Right atrium auricular region (tissue), 2 donors: ENCODE measurements at regions not wholly inside any gene's neighbourhood (a gene's known extent, or its start where the extent isn't known, plus 50 kb on each side); places are given as distances from the start of the nearest gene placed in this dataset.

Experiments used
- DNase-seq: peaks from one replicate; pipeline ENCODE4 v3.0.0-alpha.2; 2019; ENCODE audit warnings: low spot score
- H3K27ac ChIP-seq, 2 donors: fragments of 200-600 bp; sonication (generic); 1 replicate in 1 of 2; 2 replicates in 1 of 2; pipeline ENCODE4 v1.5.1; 2016 to 2019
- H3K27me3 ChIP-seq, 2 donors: fragments of 200-600 bp; sonication (generic); one replicate each; pipeline versions ENCODE4 v1.5.1 to v1.6.0; 2017 to 2019
- H3K36me3 ChIP-seq: fragments of 200-600 bp; sonication (generic); one replicate; pipeline ENCODE4 v1.5.1; 2016
- H3K4me1 ChIP-seq, 2 donors: fragments of 200-600 bp; sonication (generic); one replicate each; pipeline versions ENCODE4 v1.5.1 to v1.6.0; 2017 to 2019
- H3K4me3 ChIP-seq, 2 donors: fragments of 200-600 bp; sonication (generic); 1 replicate in 1 of 2; 2 replicates in 1 of 2; pipeline ENCODE4 v1.5.1; 2017 to 2019; ENCODE audit warnings: mild to moderate bottlenecking in 1 of 2, moderate library complexity in 1 of 2
- H3K9me3 ChIP-seq, 2 donors: fragments of 200-600 bp; sonication (generic); one replicate each; pipeline ENCODE4 v1.5.1; 2019
- CTCF ChIP-seq, 2 donors: fragments of 200-600 bp; sonication (generic); IDR thresholded peaks; one replicate each; pipeline ENCODE4 v1.5.1; 2019; ENCODE audit warnings: antibody characterized with exemption in 2 of 2

- peaks cover 0 to under 1% of the 10 kb centered on the region in 2 donors for H3K4me1 ChIP-seq
- H3K27ac ChIP-seq = no peak overlapping the region
- TF ChIP-seq CTCF (IDR thresholded peaks at IDR 0.05) = no peak
- no peak for DNase-seq
- H3K9me3 ChIP-seq = no peaks in the 10 kb centered on the region
- H3K27me3 ChIP-seq = no peaks in the 10 kb centered on the region
- no peak overlapping the region for H3K4me3 ChIP-seq
- H3K36me3 ChIP-seq = no peaks in the 10 kb centered on the region
Observed at GRCh38 chr9:115286411-115286810, 168.5 kb upstream of the TNC start.

GRCh38 chr9:115289757-115290208 is 171.8 kb upstream of the TNC start:
- H3K36me3 ChIP-seq = no peaks in the 10 kb centered on the region
- peaks cover 0 to 23% of the 10 kb centered on the region in 2 donors for H3K4me1 ChIP-seq
- no peak for DNase-seq
- no peaks in the 10 kb centered on the region for H3K27me3 ChIP-seq
- H3K4me3 ChIP-seq = no peak overlapping the region
- H3K27ac ChIP-seq = no peak overlapping the region
- no peaks in the 10 kb centered on the region for H3K9me3 ChIP-seq
- TF ChIP-seq CTCF (IDR thresholded peaks at IDR 0.05) = no peak

GRCh38 chr9:115291841-115292240 is 173.9 kb upstream of the TNC start:
- H3K27me3 ChIP-seq = no peaks in the 10 kb centered on the region
- no peaks in the 10 kb centered on the region for H3K9me3 ChIP-seq
- H3K4me3 ChIP-seq = no peak overlapping the region
- DNase-seq = no peak
- H3K4me1 ChIP-seq = peaks cover 0 to 23% of the 10 kb centered on the region in 2 donors
- H3K36me3 ChIP-seq = no peaks in the 10 kb centered on the region
- TF ChIP-seq CTCF (IDR thresholded peaks at IDR 0.05) = no peak
- H3K27ac ChIP-seq = no peak overlapping the region

GRCh38 chr9:115292584-115293279 is 174.8 kb upstream of the TNC start:
- no peaks in the 10 kb centered on the region for H3K9me3 ChIP-seq
- no peak for TF ChIP-seq CTCF (IDR thresholded peaks at IDR 0.05)
- no peaks in the 10 kb centered on the region for H3K27me3 ChIP-seq
- peaks cover 0 to 23% of the 10 kb centered on the region in 2 donors for H3K4me1 ChIP-seq
- no peaks in the 10 kb centered on the region for H3K36me3 ChIP-seq
- no peak overlapping the region for H3K4me3 ChIP-seq
- no peak overlapping the region for H3K27ac ChIP-seq
- no peak for DNase-seq

- Histone ChIP-seq H3K4me1 (peaks cover 0 to 23% of the 10 kb centered on the region in 2 donors), H3K4me3 (no peak overlapping the region), H3K27me3 (no peaks in the 10 kb centered on the region), H3K36me3 (no peaks in the 10 kb centered on the region), H3K27ac (no peak overlapping the region), H3K9me3 (no peaks in the 10 kb centered on the region)
- no peak for TF ChIP-seq CTCF (IDR thresholded peaks at IDR 0.05)
- DNase-seq = no peak
Observed at GRCh38 chr9:115295734-115296133, 177.8 kb upstream of the TNC start.
